HG03457 (cell line): ENCODE measurements at regions not wholly inside any gene's neighbourhood (a gene's known extent, or its start where the extent isn't known, plus 50 kb on each side); places are given as distances from the start of the nearest gene placed in this dataset.
"Not testable (repeated sequence)": the region's sequence is repeated elsewhere in the genome, so short reads cannot be mapped to it uniquely, and the experiment has no call there.

Experiments used
- ATAC-seq: cut with Tn5 transposase; IDR thresholded peaks from one replicate; pipeline ENCODE4 v1.9.1; 2021; ENCODE audit warnings: moderate number of reproducible peaks; ENCODE audit not compliant: unreplicated experiment

GRCh38 chr2:153532140-153532539 lies 53.6 kb upstream of the RPRM start:
- ATAC-seq, result no peak

GRCh38 chr2:153533803-153534202 lies 55.2 kb upstream of the RPRM start:
- ATAC-seq, result not testable (repeated sequence)

- not testable (repeated sequence) for ATAC-seq
Observed at GRCh38 chr2:153534590-153534989, 56.0 kb upstream of the RPRM start.

GRCh38 chr2:153536115-153536514 lies 57.6 kb upstream of the RPRM start:
- no peak for ATAC-seq

GRCh38 chr2:153538102-153538501 lies 59.5 kb upstream of the RPRM start:
- ATAC-seq, result not testable (repeated sequence)

- ATAC-seq, result peak; percentile 82
Observed at GRCh38 chr2:153543635-153544071, 65.1 kb upstream of the RPRM start.

GRCh38 chr2:153546358-153546757 lies 67.8 kb upstream of the RPRM start:
- no peak for ATAC-seq

- no peak for ATAC-seq
Observed at GRCh38 chr2:153548536-153548935, 70.0 kb upstream of the RPRM start.

GRCh38 chr2:153551698-153552097 lies 73.1 kb upstream of the RPRM start:
- no peak for ATAC-seq

GRCh38 chr2:153557211-153557610 lies 78.6 kb upstream of the RPRM start:
- no peak for ATAC-seq

GRCh38 chr2:153557714-153558113 lies 79.2 kb upstream of the RPRM start:
- ATAC-seq, result no peak

- ATAC-seq, result no peak
Observed at GRCh38 chr2:153558247-153558646, 79.7 kb upstream of the RPRM start.

- ATAC-seq, result no peak
Observed at GRCh38 chr2:153567367-153567766, 88.8 kb upstream of the RPRM start.

GRCh38 chr2:153568105-153568504 lies 89.5 kb upstream of the RPRM start:
- ATAC-seq, result no peak

- no peak for ATAC-seq
Observed at GRCh38 chr2:153575171-153575853, 96.8 kb upstream of the RPRM start.

- ATAC-seq, result no peak
Observed at GRCh38 chr2:153584244-153584643, 105.7 kb upstream of the RPRM start.

- ATAC-seq, result no peak
Observed at GRCh38 chr2:153588408-153588807, 109.8 kb upstream of the RPRM start.

- ATAC-seq, result no peak
Observed at GRCh38 chr2:153589586-153589985, 111.0 kb upstream of the RPRM start.

GRCh38 chr2:153593086-153593485 lies 114.5 kb upstream of the RPRM start:
- ATAC-seq, result not testable (repeated sequence)

- no peak for ATAC-seq
Observed at GRCh38 chr2:153595939-153596338, 117.4 kb upstream of the RPRM start.

- no peak for ATAC-seq
Observed at GRCh38 chr2:153601812-153602211, 123.2 kb upstream of the RPRM start.

GRCh38 chr2:153604133-153604532 lies 125.6 kb upstream of the RPRM start:
- no peak for ATAC-seq

GRCh38 chr2:153606623-153607022 lies 128.1 kb upstream of the RPRM start:
- ATAC-seq, result no peak
